HG03097 (cell line): ENCODE measurements at regions not wholly inside any gene's neighbourhood (a gene's known extent, or its start where the extent isn't known, plus 50 kb on each side); places are given as distances from the start of the nearest gene placed in this dataset.

Experiments
- ATAC-seq: cut with Tn5 transposase; IDR thresholded peaks from one replicate; pipeline ENCODE4 v1.9.1; 2021; ENCODE audit not compliant: unreplicated experiment, low FRiP score

GRCh38 chr4:177033632-177034031 is 240.9 kb upstream of the VEGFC start:
- ATAC-seq, result no peak

GRCh38 chr4:177041356-177041755 is 248.6 kb upstream of the VEGFC start:
- ATAC-seq, result no peak

GRCh38 chr4:177047070-177047850 is 254.5 kb upstream of the VEGFC start:
- ATAC-seq, result peak; percentile 82

- ATAC-seq, result no peak
Observed at GRCh38 chr4:177047851-177048174, 255.1 kb upstream of the VEGFC start.

GRCh38 chr4:177051473-177052060 is 258.1 kb upstream of the NEIL3 start:
- ATAC-seq, result peak; percentile 90

- ATAC-seq, result no peak
Observed at GRCh38 chr4:177052211-177052934, 257.3 kb upstream of the NEIL3 start.

- no peak for ATAC-seq
Observed at GRCh38 chr4:177057186-177057585, 252.5 kb upstream of the NEIL3 start.

GRCh38 chr4:177064116-177064515 is 245.6 kb upstream of the NEIL3 start:
- no peak for ATAC-seq

- no peak for ATAC-seq
Observed at GRCh38 chr4:177064729-177065394, 244.8 kb upstream of the NEIL3 start.

- ATAC-seq, result no peak
Observed at GRCh38 chr4:177066746-177067145, 242.9 kb upstream of the NEIL3 start.

- no peak for ATAC-seq
Observed at GRCh38 chr4:177070533-177071058, 239.1 kb upstream of the NEIL3 start.

- ATAC-seq, result no peak
Observed at GRCh38 chr4:177077095-177077971, 232.3 kb upstream of the NEIL3 start.

- no peak for ATAC-seq
Observed at GRCh38 chr4:177079327-177079726, 230.3 kb upstream of the NEIL3 start.

- no peak for ATAC-seq
Observed at GRCh38 chr4:177080388-177080787, 229.3 kb upstream of the NEIL3 start.

- no peak for ATAC-seq
Observed at GRCh38 chr4:177087060-177087459, 222.6 kb upstream of the NEIL3 start.

GRCh38 chr4:177087499-177087898 is 222.2 kb upstream of the NEIL3 start:
- no peak for ATAC-seq

- ATAC-seq, result no peak
Observed at GRCh38 chr4:177091515-177091914, 218.2 kb upstream of the NEIL3 start.

GRCh38 chr4:177092807-177093206 is 216.9 kb upstream of the NEIL3 start:
- ATAC-seq, result no peak

GRCh38 chr4:177093964-177094363 is 215.7 kb upstream of the NEIL3 start:
- ATAC-seq, result no peak

GRCh38 chr4:177097291-177097690 is 212.4 kb upstream of the NEIL3 start:
- no peak for ATAC-seq
